ENCODE measurements at regions not wholly inside any gene's neighbourhood (a gene's known extent, or its start where the extent isn't known, plus 50 kb on each side); places are given as distances from the start of the nearest gene placed in this dataset.

- Histone ChIP-seq H3K9me2 (replicated peaks; ENCODE audit: low read depth, low read length) (no peaks in the 10 kb centered on the region), H2AFZ (ENCODE audit: low read length) (no peak overlapping the region), H3K9me3 (ENCODE audit: insufficient read depth, low read depth, low read length) (no peaks in the 10 kb centered on the region), H3K4me2 (ENCODE audit: low read depth, low read length, poor library complexity, severe bottlenecking) (no peak overlapping the region), H3F3A (ENCODE audit: low read depth) (no peaks in the 10 kb centered on the region), H4K20me1 (ENCODE audit: insufficient read depth, low read length, poor library complexity, severe bottlenecking) (no peaks in the 10 kb centered on the region), H3K36me3 (ENCODE audit: insufficient read depth, low read length) (no peaks in the 10 kb centered on the region), H3K27me3 (ENCODE audit: insufficient read depth, low read length, poor library complexity, severe bottlenecking) (no peaks in the 10 kb centered on the region), H3K4me1 (ENCODE audit: insufficient read depth, low read length, poor library complexity, severe bottlenecking) (no peaks in the 10 kb centered on the region), H3K4me3 (ENCODE audit: low read length, poor library complexity, severe bottlenecking) (no peak overlapping the region), H3K79me2 (ENCODE audit: insufficient read depth, low read length) (no peaks in the 10 kb centered on the region), H3K9ac (ENCODE audit: low read depth, low read length, poor library complexity, severe bottlenecking) (no peak overlapping the region)
- no peak for TF ChIP-seq EZH2phosphoT487 (IDR thresholded peaks at IDR 0.05; ENCODE audit: borderline replicate concordance)
- TF ChIP-seq, protein P1, sequence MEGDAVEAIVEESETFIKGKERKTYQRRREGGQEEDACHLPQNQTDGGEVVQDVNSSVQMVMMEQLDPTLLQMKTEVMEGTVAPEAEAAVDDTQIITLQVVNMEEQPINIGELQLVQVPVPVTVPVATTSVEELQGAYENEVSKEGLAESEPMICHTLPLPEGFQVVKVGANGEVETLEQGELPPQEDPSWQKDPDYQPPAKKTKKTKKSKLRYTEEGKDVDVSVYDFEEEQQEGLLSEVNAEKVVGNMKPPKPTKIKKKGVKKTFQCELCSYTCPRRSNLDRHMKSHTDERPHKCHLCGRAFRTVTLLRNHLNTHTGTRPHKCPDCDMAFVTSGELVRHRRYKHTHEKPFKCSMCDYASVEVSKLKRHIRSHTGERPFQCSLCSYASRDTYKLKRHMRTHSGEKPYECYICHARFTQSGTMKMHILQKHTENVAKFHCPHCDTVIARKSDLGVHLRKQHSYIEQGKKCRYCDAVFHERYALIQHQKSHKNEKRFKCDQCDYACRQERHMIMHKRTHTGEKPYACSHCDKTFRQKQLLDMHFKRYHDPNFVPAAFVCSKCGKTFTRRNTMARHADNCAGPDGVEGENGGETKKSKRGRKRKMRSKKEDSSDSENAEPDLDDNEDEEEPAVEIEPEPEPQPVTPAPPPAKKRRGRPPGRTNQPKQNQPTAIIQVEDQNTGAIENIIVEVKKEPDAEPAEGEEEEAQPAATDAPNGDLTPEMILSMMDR (conservative IDR thresholded peaks at IDR 0.05; ENCODE audit: low read length): no peak
Measured at GRCh38 chr4:128346054-128346716, 58.6 kb upstream of the PGRMC2 start.

DNA sequence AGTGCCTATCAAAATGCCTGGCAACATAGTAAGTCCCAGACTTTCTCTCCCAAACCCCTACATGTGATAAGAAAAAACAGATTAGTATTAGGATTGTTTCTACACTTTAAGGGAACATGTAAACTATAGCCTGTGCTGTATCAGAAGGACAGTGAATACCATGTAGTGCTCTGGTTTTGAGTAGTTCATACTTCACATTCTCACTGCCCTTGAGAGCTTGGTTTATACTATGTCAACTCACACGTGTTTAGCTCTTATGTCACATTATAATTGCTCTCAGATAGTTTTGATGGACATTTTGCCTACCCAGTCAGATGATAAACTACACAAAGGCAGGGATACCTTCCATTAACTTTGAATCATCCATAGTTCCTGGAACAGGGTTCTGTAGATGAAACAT is 58.0 kb upstream of the PGRMC2 start:
- no peak overlapping the region for H3K9ac ChIP-seq (ENCODE audit: low read depth, low read length, poor library complexity, severe bottlenecking)
- no peaks in the 10 kb centered on the region for H3K4me1 ChIP-seq (ENCODE audit: insufficient read depth, low read length, poor library complexity, severe bottlenecking)
- H3K4me3 ChIP-seq (ENCODE audit: low read length, poor library complexity, severe bottlenecking): no peak overlapping the region
- H3K9me2 ChIP-seq (replicated peaks; ENCODE audit: low read depth, low read length): no peaks in the 10 kb centered on the region
- H3K36me3 ChIP-seq (ENCODE audit: insufficient read depth, low read length): no peaks in the 10 kb centered on the region
- H4K20me1 ChIP-seq (ENCODE audit: insufficient read depth, low read length, poor library complexity, severe bottlenecking): no peaks in the 10 kb centered on the region
- TF ChIP-seq, protein P1 (conservative IDR thresholded peaks at IDR 0.05; ENCODE audit: low read length): no peak
- TF ChIP-seq EZH2phosphoT487 (IDR thresholded peaks at IDR 0.05; ENCODE audit: borderline replicate concordance): no peak
- H3K4me2 ChIP-seq (ENCODE audit: low read depth, low read length, poor library complexity, severe bottlenecking): no peak overlapping the region
- H3K9me3 ChIP-seq (ENCODE audit: insufficient read depth, low read depth, low read length): no peaks in the 10 kb centered on the region
- no peak overlapping the region for H2AFZ ChIP-seq (ENCODE audit: low read length)
- no peaks in the 10 kb centered on the region for H3K79me2 ChIP-seq (ENCODE audit: insufficient read depth, low read length)
- H3F3A ChIP-seq (ENCODE audit: low read depth): no peaks in the 10 kb centered on the region
- no peaks in the 10 kb centered on the region for H3K27me3 ChIP-seq (ENCODE audit: insufficient read depth, low read length, poor library complexity, severe bottlenecking)

GRCh38 chr4:128342762-128343161 is 55.1 kb upstream of the PGRMC2 start:
- Histone ChIP-seq H3K4me2 (ENCODE audit: low read depth, low read length, poor library complexity, severe bottlenecking) (no peak overlapping the region), H3K27me3 (ENCODE audit: insufficient read depth, low read length, poor library complexity, severe bottlenecking) (no peaks in the 10 kb centered on the region), H3K4me3 (ENCODE audit: low read length, poor library complexity, severe bottlenecking) (no peak overlapping the region), H3K79me2 (ENCODE audit: insufficient read depth, low read length) (no peaks in the 10 kb centered on the region), H3K9me3 (ENCODE audit: insufficient read depth, low read depth, low read length) (no peaks in the 10 kb centered on the region), H3F3A (ENCODE audit: low read depth) (no peaks in the 10 kb centered on the region), H3K9me2 (replicated peaks; ENCODE audit: low read depth, low read length) (no peaks in the 10 kb centered on the region), H2AFZ (ENCODE audit: low read length) (no peak overlapping the region), H4K20me1 (ENCODE audit: insufficient read depth, low read length, poor library complexity, severe bottlenecking) (no peaks in the 10 kb centered on the region), H3K4me1 (ENCODE audit: insufficient read depth, low read length, poor library complexity, severe bottlenecking) (no peaks in the 10 kb centered on the region), H3K36me3 (ENCODE audit: insufficient read depth, low read length) (no peaks in the 10 kb centered on the region), H3K9ac (ENCODE audit: low read depth, low read length, poor library complexity, severe bottlenecking) (no peak overlapping the region)
- no peak for TF ChIP-seq EZH2phosphoT487 (IDR thresholded peaks at IDR 0.05; ENCODE audit: borderline replicate concordance)
- TF ChIP-seq, protein P1 (conservative IDR thresholded peaks at IDR 0.05; ENCODE audit: low read length): no peak
